T-helper 1 cell treated with Interleukin-12 subunit alpha and Interleukin-12 subunit beta and Interleukin-4 antibody, amounts not matched to agents 30 μg/mL and 1 μg/mL, for 36 hours (primary cell): ENCODE measurements at regions not wholly inside any gene's neighbourhood (a gene's known extent, or its start where the extent isn't known, plus 50 kb on each side); places are given as distances from the start of the nearest gene placed in this dataset.

Experiments used
- H3K27ac Mint-ChIP-seq: one replicate; pipeline ENCODE4 v1.8.0; 2021; ENCODE audit warnings: mild to moderate bottlenecking, mixed read lengths
- H3K27me3 Mint-ChIP-seq: one replicate; pipeline ENCODE4 v1.8.0; 2021; ENCODE audit warnings: low read depth, mixed read lengths
- H3K36me3 Mint-ChIP-seq: one replicate; pipeline ENCODE4 v1.8.0; 2021; ENCODE audit warnings: low read depth, mixed read lengths
- H3K4me1 Mint-ChIP-seq: one replicate; pipeline ENCODE4 v1.8.0; 2021; ENCODE audit warnings: low read depth, mixed read lengths
- H3K4me3 Mint-ChIP-seq: one replicate; pipeline ENCODE4 v1.8.0; 2021; ENCODE audit warnings: mild to moderate bottlenecking, moderate library complexity, mixed read lengths
- H3K9me3 Mint-ChIP-seq: one replicate; pipeline ENCODE4 v1.8.0; 2021; ENCODE audit warnings: mixed read lengths

- Mint-ChIP-seq H3K36me3 (no peaks in the 10 kb centered on the region), H3K27me3 (no peaks in the 10 kb centered on the region), H3K27ac (no peak overlapping the region), H3K4me3 (no peak overlapping the region), H3K4me1 (no peaks in the 10 kb centered on the region), H3K9me3 (no peaks in the 10 kb centered on the region)
Observed at GRCh38 chr22:47564651-47565434, 802.4 kb downstream of the TBC1D22A start.

- H3K9me3 Mint-ChIP-seq = no peaks in the 10 kb centered on the region
- H3K4me3 Mint-ChIP-seq = no peak overlapping the region
- no peaks in the 10 kb centered on the region for H3K27me3 Mint-ChIP-seq
- H3K4me1 Mint-ChIP-seq = no peaks in the 10 kb centered on the region
- H3K36me3 Mint-ChIP-seq = no peaks in the 10 kb centered on the region
- H3K27ac Mint-ChIP-seq = no peak overlapping the region
Observed at GRCh38 chr22:47564158-47564450, 801.7 kb downstream of the TBC1D22A start.

- H3K4me3 Mint-ChIP-seq = no peak overlapping the region
- no peaks in the 10 kb centered on the region for H3K9me3 Mint-ChIP-seq
- H3K27me3 Mint-ChIP-seq = no peaks in the 10 kb centered on the region
- H3K4me1 Mint-ChIP-seq = no peaks in the 10 kb centered on the region
- no peaks in the 10 kb centered on the region for H3K36me3 Mint-ChIP-seq
- H3K27ac Mint-ChIP-seq = peak overlapping the region; percentile 26
Observed at GRCh38 chr22:47563406-47564157, 801.1 kb downstream of the TBC1D22A start.

- H3K4me1 Mint-ChIP-seq = no peaks in the 10 kb centered on the region
- no peaks in the 10 kb centered on the region for H3K36me3 Mint-ChIP-seq
- no peak overlapping the region for H3K27ac Mint-ChIP-seq
- no peak overlapping the region for H3K4me3 Mint-ChIP-seq
- no peaks in the 10 kb centered on the region for H3K27me3 Mint-ChIP-seq
- no peaks in the 10 kb centered on the region for H3K9me3 Mint-ChIP-seq
Observed at GRCh38 chr22:47561766-47562165, 799.3 kb downstream of the TBC1D22A start.

GRCh38 chr22:47561115-47561675 lies 798.7 kb downstream of the TBC1D22A start:
- Mint-ChIP-seq H3K27me3 (no peaks in the 10 kb centered on the region), H3K4me1 (no peaks in the 10 kb centered on the region), H3K27ac (no peak overlapping the region), H3K4me3 (no peak overlapping the region), H3K36me3 (no peaks in the 10 kb centered on the region), H3K9me3 (no peaks in the 10 kb centered on the region)

- no peaks in the 10 kb centered on the region for H3K4me1 Mint-ChIP-seq
- no peaks in the 10 kb centered on the region for H3K27me3 Mint-ChIP-seq
- no peak overlapping the region for H3K27ac Mint-ChIP-seq
- no peaks in the 10 kb centered on the region for H3K9me3 Mint-ChIP-seq
- H3K36me3 Mint-ChIP-seq = no peaks in the 10 kb centered on the region
- H3K4me3 Mint-ChIP-seq = no peak overlapping the region
Observed at GRCh38 chr22:47558828-47559700, 796.6 kb downstream of the TBC1D22A start.

- no peaks in the 10 kb centered on the region for H3K36me3 Mint-ChIP-seq
- no peaks in the 10 kb centered on the region for H3K4me1 Mint-ChIP-seq
- no peaks in the 10 kb centered on the region for H3K9me3 Mint-ChIP-seq
- no peaks in the 10 kb centered on the region for H3K27me3 Mint-ChIP-seq
- H3K27ac Mint-ChIP-seq = no peak overlapping the region
- H3K4me3 Mint-ChIP-seq = no peak overlapping the region
Observed at GRCh38 chr22:47556473-47556872, 794.0 kb downstream of the TBC1D22A start.

GRCh38 chr22:47553436-47553835 lies 791.0 kb downstream of the TBC1D22A start:
- no peaks in the 10 kb centered on the region for H3K36me3 Mint-ChIP-seq
- no peak overlapping the region for H3K27ac Mint-ChIP-seq
- no peak overlapping the region for H3K4me3 Mint-ChIP-seq
- H3K4me1 Mint-ChIP-seq = no peaks in the 10 kb centered on the region
- no peaks in the 10 kb centered on the region for H3K9me3 Mint-ChIP-seq
- no peaks in the 10 kb centered on the region for H3K27me3 Mint-ChIP-seq

- Mint-ChIP-seq H3K9me3 (no peaks in the 10 kb centered on the region), H3K4me1 (no peaks in the 10 kb centered on the region), H3K4me3 (no peak overlapping the region), H3K27ac (no peak overlapping the region), H3K36me3 (no peaks in the 10 kb centered on the region), H3K27me3 (no peaks in the 10 kb centered on the region)
Observed at GRCh38 chr22:47552541-47553205, 790.2 kb downstream of the TBC1D22A start.

- Mint-ChIP-seq H3K4me1 (no peaks in the 10 kb centered on the region), H3K36me3 (no peaks in the 10 kb centered on the region), H3K27me3 (no peaks in the 10 kb centered on the region), H3K27ac (no peak overlapping the region), H3K9me3 (no peaks in the 10 kb centered on the region), H3K4me3 (no peak overlapping the region)
Observed at GRCh38 chr22:47552024-47552423, 789.6 kb downstream of the TBC1D22A start.

GRCh38 chr22:47551431-47551775 lies 789.0 kb downstream of the TBC1D22A start:
- Mint-ChIP-seq H3K4me1 (no peaks in the 10 kb centered on the region), H3K4me3 (no peak overlapping the region), H3K27me3 (no peaks in the 10 kb centered on the region), H3K36me3 (no peaks in the 10 kb centered on the region), H3K9me3 (no peaks in the 10 kb centered on the region), H3K27ac (no peak overlapping the region)

- no peak overlapping the region for H3K4me3 Mint-ChIP-seq
- H3K27ac Mint-ChIP-seq = no peak overlapping the region
- no peaks in the 10 kb centered on the region for H3K9me3 Mint-ChIP-seq
- no peaks in the 10 kb centered on the region for H3K27me3 Mint-ChIP-seq
- H3K36me3 Mint-ChIP-seq = no peaks in the 10 kb centered on the region
- H3K4me1 Mint-ChIP-seq = no peaks in the 10 kb centered on the region
Observed at GRCh38 chr22:47550524-47551430, 788.3 kb downstream of the TBC1D22A start.

- no peak overlapping the region for H3K4me3 Mint-ChIP-seq
- no peaks in the 10 kb centered on the region for H3K36me3 Mint-ChIP-seq
- H3K4me1 Mint-ChIP-seq = no peaks in the 10 kb centered on the region
- no peak overlapping the region for H3K27ac Mint-ChIP-seq
- no peaks in the 10 kb centered on the region for H3K9me3 Mint-ChIP-seq
- no peaks in the 10 kb centered on the region for H3K27me3 Mint-ChIP-seq
Observed at GRCh38 chr22:47549741-47550340, 787.4 kb downstream of the TBC1D22A start.
